ENCODE measurements at regions not wholly inside any gene's neighbourhood (a gene's known extent, or its start where the extent isn't known, plus 50 kb on each side); places are given as distances from the start of the nearest gene placed in this dataset.

- intact Hi-C loops (cut with micrococcal nuclease; ENCODE audit: unreplicated experiment), result no loop called here
Observed at GRCh38 chr1:185404291-185404690, 87.2 kb upstream of the IVNS1ABP start.

GRCh38 chr1:185402930-185403329 is 85.9 kb upstream of the IVNS1ABP start:
- peaks cover 3 to 25% of the 10 kb centered on the region in 2 experiments; a peak in 3 of 5 replicates for H3K27me3 ChIP-seq (ENCODE audit: control insufficient read depth in 1 of 2, insufficient read depth in 2 of 2, low read length in 2 of 2)
- H3K36me3 ChIP-seq (replicated peaks in 1 of 2; ENCODE audit: control insufficient read depth in 1 of 2, insufficient read depth in 2 of 2, low read length in 2 of 2), result no peaks in the 10 kb centered on the region
- no peaks in the 10 kb centered on the region for H3K9me3 ChIP-seq (ENCODE audit: low read length)
- in situ Hi-C loops (cut with HindIII; ENCODE audit: extremely low pct_ligation_motif_present, low pct_unique_long_range_greater_than_20kb) (no loop called here), intact Hi-C loops (cut with micrococcal nuclease; ENCODE audit: unreplicated experiment) (no loop called here)
- H2AFZ ChIP-seq (ENCODE audit: low read length), result no peak overlapping the region
- no TSS peak for BruUV-seq (replicated peaks)
- WGBS (ENCODE audit: low lambda C conversion rate), result 30% methylated on average over 3 of the region's 3 CpGs
- ATAC-seq (no peak), FAIRE-seq (no peak), DNase-seq (ENCODE audit: low spot score) (no peak)
- H3K4me3 ChIP-seq (replicated peaks in 1 of 3; ENCODE audit: insufficient read depth in 1 of 3, low read depth in 2 of 3, low read length in 3 of 3), result no peak overlapping the region
- H4K20me1 ChIP-seq (ENCODE audit: insufficient read depth, low read length), result no peaks in the 10 kb centered on the region
- no peak overlapping the region for H3K4me2 ChIP-seq (ENCODE audit: low read depth, low read length)
- no peaks in the 10 kb centered on the region for H3K79me2 ChIP-seq (ENCODE audit: insufficient read depth, low read length)
- H3K4me1 ChIP-seq (ENCODE audit: insufficient read depth, low read length), result peaks cover 20% of the 10 kb centered on the region; the same call in 1 of the 2 replicates
- POLR2A ChIA-PET, result no interaction called here
- H3K27ac ChIP-seq (ENCODE audit: extremely low read length, insufficient read depth, low read length), result no peak overlapping the region
- CTCF ChIA-PET (ENCODE audit: low intra/inter-chr PET ratio, low total read pairs), result no interaction called here
- no peak overlapping the region for H3K9ac ChIP-seq (ENCODE audit: insufficient read depth, low read depth, low read length)
- TF ChIP-seq CREM (IDR thresholded peaks at IDR 0.05), result no peak
- TF ChIP-seq CREM (CRISPR knock-in tag; IDR thresholded peaks at IDR 0.05), result no peak
- TF ChIP-seq PHF20 (CRISPR knock-in tag; IDR thresholded peaks at IDR 0.05), result no peak
- TF ChIP-seq SIN3B (IDR thresholded peaks at IDR 0.05; ENCODE audit: low read length), result no peak
- no peak for TF ChIP-seq ZNF704 (CRISPR knock-in tag; IDR thresholded peaks at IDR 0.05; ENCODE audit: borderline replicate concordance)
- no peak for TF ChIP-seq ARID3A (IDR thresholded peaks at IDR 0.05; ENCODE audit: low read depth, low read length)
- no peak for TF ChIP-seq ZSCAN12 (CRISPR knock-in tag; IDR thresholded peaks at IDR 0.05)
- TF ChIP-seq TRIM24 (CRISPR knock-in tag; IDR thresholded peaks at IDR 0.05), result no peak
- TF ChIP-seq ZNF782 (CRISPR knock-in tag; IDR thresholded peaks at IDR 0.05; ENCODE audit: borderline replicate concordance), result no peak
- TF ChIP-seq FIP1L1 (IDR thresholded peaks at IDR 0.05; ENCODE audit: borderline replicate concordance, insufficient read depth, low read depth, low read length), result no peak

More at GRCh38 chr1:185404291-185404690, 87.2 kb upstream of the IVNS1ABP start:
- no peak for DNase-seq (ENCODE audit: low spot score)
- no peak for TF ChIP-seq PAWR (CRISPR knock-in tag; IDR thresholded peaks at IDR 0.05; ENCODE audit: borderline replicate concordance)
- TF ChIP-seq CENPX (CRISPR knock-in tag; IDR thresholded peaks at IDR 0.05), result no peak
- no peak for TF ChIP-seq TSC22D2 (CRISPR knock-in tag; IDR thresholded peaks at IDR 0.05; ENCODE audit: borderline replicate concordance)
- no peak for TF ChIP-seq NKX3-1 (CRISPR knock-in tag; IDR thresholded peaks at IDR 0.05)
- TF ChIP-seq ZFP62 (CRISPR knock-in tag; IDR thresholded peaks at IDR 0.05), result no peak
- no peak for TF ChIP-seq KDM5B (CRISPR knock-in tag; IDR thresholded peaks at IDR 0.05; ENCODE audit: borderline replicate concordance)
- no peak for TF ChIP-seq ZNF557 (CRISPR knock-in tag; IDR thresholded peaks at IDR 0.05)
- no peak for TF ChIP-seq MAFF (IDR thresholded peaks at IDR 0.05; ENCODE audit: low read depth, low read length)
- TF ChIP-seq ADNP (CRISPR knock-in tag; IDR thresholded peaks at IDR 0.05), result no peak
- no peak for TF ChIP-seq HDAC1 (CRISPR knock-in tag; IDR thresholded peaks at IDR 0.05)
- no peak for TF ChIP-seq ZNF749 (CRISPR knock-in tag; IDR thresholded peaks at IDR 0.05; ENCODE audit: borderline replicate concordance)
- TF ChIP-seq CREB1 (IDR thresholded peaks at IDR 0.05), result no peak
- TF ChIP-seq CREB1 (CRISPR knock-in tag; IDR thresholded peaks at IDR 0.05), result no peak
- no peak for TF ChIP-seq ISL2 (CRISPR knock-in tag; IDR thresholded peaks at IDR 0.05)
- TF ChIP-seq GABPB1 (CRISPR knock-in tag; IDR thresholded peaks at IDR 0.05), result no peak
- no peak for TF ChIP-seq ZNF652 (CRISPR knock-in tag; IDR thresholded peaks at IDR 0.05; ENCODE audit: borderline replicate concordance, low read depth)
- TF ChIP-seq MBD4 (IDR thresholded peaks at IDR 0.05; ENCODE audit: borderline replicate concordance, low read length), result no peak
- Histone ChIP-seq H3K27me3 (ENCODE audit: control insufficient read depth in 1 of 2, insufficient read depth in 2 of 2, low read length in 2 of 2) (peaks cover 2 to 25% of the 10 kb centered on the region in 2 experiments; a peak in 3 of 5 replicates), H3K9me3 (ENCODE audit: low read length) (no peaks in the 10 kb centered on the region), H2AFZ (ENCODE audit: low read length) (no peak overlapping the region), H3K36me3 (replicated peaks in 1 of 2; ENCODE audit: control insufficient read depth in 1 of 2, insufficient read depth in 2 of 2, low read length in 2 of 2) (no peaks in the 10 kb centered on the region), H3K27ac (ENCODE audit: extremely low read length, insufficient read depth, low read length) (no peak overlapping the region), H4K20me1 (ENCODE audit: insufficient read depth, low read length) (no peaks in the 10 kb centered on the region), H3K79me2 (ENCODE audit: insufficient read depth, low read length) (no peaks in the 10 kb centered on the region), H3K4me1 (ENCODE audit: insufficient read depth, low read length) (peaks cover 19% of the 10 kb centered on the region; the same call in 1 of the 2 replicates), H3K9ac (ENCODE audit: insufficient read depth, low read depth, low read length) (no peak overlapping the region), H3K4me3 (replicated peaks in 1 of 3; ENCODE audit: insufficient read depth in 1 of 3, low read depth in 2 of 3, low read length in 3 of 3) (no peak overlapping the region), H3K4me2 (ENCODE audit: low read depth, low read length) (no peak overlapping the region)
- CTCF ChIA-PET (ENCODE audit: low intra/inter-chr PET ratio, low total read pairs), result no interaction called here
- no peak for FAIRE-seq
- no TSS peak for BruUV-seq (replicated peaks)
- no peak for ATAC-seq
- 18% methylated on average over 8 of the region's 12 CpGs for WGBS (ENCODE audit: low lambda C conversion rate)
- in situ Hi-C loops (cut with HindIII; ENCODE audit: extremely low pct_ligation_motif_present, low pct_unique_long_range_greater_than_20kb), result no loop called here
- POLR2A ChIA-PET, result no interaction called here
